B cell (primary cell): ENCODE measurements at regions not wholly inside any gene's neighbourhood (a gene's known extent, or its start where the extent isn't known, plus 50 kb on each side); places are given as distances from the start of the nearest gene placed in this dataset.

Experiments
- ATAC-seq: fragments of 200-7000 bp; cut with Tn5 transposase; one replicate; pipeline ENCODE4 v1.10.0; 2021; ENCODE audit warnings: low read depth, mild to moderate bottlenecking, moderate number of reproducible peaks, moderate library complexity
- CTCF ChIA-PET: fragments of 350-600 bp; sonication (Branson Sonifier 250); formaldehyde crosslinking; loops from one replicate; lab custom pipeline; 2021; ENCODE audit warnings: antibody characterized with exemption, inconsistent platforms; lab: Charles Lee
- POLR2A ChIA-PET: fragments of 350-600 bp; sonication (Branson Sonifier 250); formaldehyde crosslinking; loops from one replicate; lab custom pipeline; 2021; ENCODE audit warnings: antibody characterized with exemption; lab: Charles Lee
- DNase-seq: peaks from one replicate; pipeline ENCODE4 v3.0.0; 2013
- H2AFZ ChIP-seq: 2 replicates; pipeline ENCODE4 v1.6.1; 2012; ENCODE audit warnings: mild to moderate bottlenecking, low read depth, low read length; ENCODE audit not compliant: insufficient read depth, poor library complexity, severe bottlenecking
- H3K27ac ChIP-seq, 2 donors: 1 replicate in 1 of 2; 2 replicates in 1 of 2; pipeline ENCODE4 v1.5.1; 2012 to 2013; ENCODE audit warnings: low read length in 2 of 2, mild to moderate bottlenecking in 2 of 2, moderate library complexity in 1 of 2
- H3K27me3 ChIP-seq, 4 experiments: fragments of 200-600 bp in 1 of 4; sonication (generic) in 1 of 4; replicated peaks in 1 of 4; 1 replicate in 2 of 4; 2 replicates in 2 of 4; pipeline versions ENCODE4 v1.6.1 to v1.7.0; 2013 to 2016; ENCODE audit warnings: low read length in 3 of 4, mild to moderate bottlenecking in 2 of 4, mixed read lengths in 1 of 4, moderate library complexity in 1 of 4; ENCODE audit not compliant: insufficient read depth in 4 of 4, control insufficient read depth in 3 of 4; ENCODE audit errors: control extremely low read depth in 1 of 4
- H3K36me3 ChIP-seq, 2 experiments: replicated peaks in 1 of 2; 1 replicate in 1 of 2; 2 replicates in 1 of 2; pipeline versions ENCODE4 v1.6.1 to v1.7.1; 2013; ENCODE audit warnings: low read length in 1 of 2; ENCODE audit not compliant: insufficient read depth in 2 of 2, control insufficient read depth in 1 of 2; ENCODE audit errors: control extremely low read depth in 1 of 2, extremely low read depth in 1 of 2
- H3K4me1 ChIP-seq, 2 donors: fragments of 200-600 bp in 1 of 2; sonication (generic) in 1 of 2; 1 replicate in 1 of 2; 2 replicates in 1 of 2; pipeline versions ENCODE4 v1.5.1 to v1.6.1; 2013 to 2017; ENCODE audit warnings: low read length in 2 of 2; ENCODE audit not compliant: control insufficient read depth in 2 of 2, insufficient read depth in 2 of 2
- H3K4me2 ChIP-seq: replicated peaks from 2 replicates; pipeline ENCODE3; 2012; ENCODE audit warnings: mild to moderate bottlenecking, low read depth, low read length; ENCODE audit not compliant: poor library complexity, severe bottlenecking
- H3K4me3 ChIP-seq, 5 experiments: fragments of 200-600 bp in 1 of 5; sonication (generic) in 1 of 5; 1 replicate in 3 of 5; 2 replicates in 2 of 5; pipeline versions ENCODE4 v1.5.1 to v1.7.0; 2011 to 2016; ENCODE audit warnings: low read length in 4 of 5, mild to moderate bottlenecking in 4 of 5, low read depth in 2 of 5, control low read depth in 1 of 5, moderate library complexity in 1 of 5; ENCODE audit not compliant: insufficient read depth in 1 of 5; ENCODE audit errors: control extremely low read depth in 1 of 5, extremely low read depth in 1 of 5
- H3K79me2 ChIP-seq: fragments of 200-600 bp; sonication (generic); one replicate; pipeline ENCODE4 v1.6.0; 2016; ENCODE audit warnings: low read length; ENCODE audit not compliant: control insufficient read depth, insufficient read depth
- H3K9ac ChIP-seq: fragments of 200-600 bp; sonication (generic); 2 replicates; pipeline ENCODE4 v1.6.1; 2017; ENCODE audit warnings: mild to moderate bottlenecking, low read length, moderate library complexity
- H3K9me3 ChIP-seq, 3 donors: one replicate each; pipeline versions ENCODE4 v1.6.1 to v1.7.1; 2013; ENCODE audit warnings: low read length in 2 of 3; ENCODE audit not compliant: control insufficient read depth in 2 of 3, insufficient read depth in 1 of 3; ENCODE audit errors: control extremely low read depth in 1 of 3
- H4K20me1 ChIP-seq: 2 replicates; pipeline ENCODE4 v1.6.0; 2012; ENCODE audit warnings: mild to moderate bottlenecking, low read length; ENCODE audit not compliant: insufficient read depth, control insufficient read depth, poor library complexity, severe bottlenecking
- H3K27ac Mint-ChIP-seq: one replicate; pipeline ENCODE4 v1.8.0; 2021; ENCODE audit warnings: mixed read lengths
- H3K27me3 Mint-ChIP-seq: one replicate; pipeline ENCODE4 v1.8.0; 2021; ENCODE audit warnings: mixed read lengths
- H3K4me1 Mint-ChIP-seq: one replicate; pipeline ENCODE4 v1.8.0; 2021; ENCODE audit warnings: mixed read lengths
- H3K4me3 Mint-ChIP-seq: one replicate; pipeline ENCODE4 v1.8.0; 2021; ENCODE audit warnings: mixed read lengths
- H3K9me3 Mint-ChIP-seq: one replicate; pipeline ENCODE4 v1.8.0; 2022; ENCODE audit warnings: mixed read lengths; ENCODE audit not compliant: insufficient read depth
- EZH2 ChIP-seq: IDR thresholded peaks from 2 replicates; pipeline ENCODE4 v1.6.1; 2012; ENCODE audit warnings: borderline replicate concordance, low read depth, mild to moderate bottlenecking, moderate library complexity, low read length; ENCODE audit not compliant: insufficient read depth, poor library complexity, severe bottlenecking
- WGBS: methylation state at CpG from one replicate; pipeline ENCODE4 v1.1.5; 2013; ENCODE audit warnings: missing lambda C conversion rate; ENCODE audit not compliant: insufficient coverage; 5-methylcytosine and 5-hydroxymethylcytosine counted together
- intact Hi-C: fragments of 100-400 bp; cut with micrococcal nuclease; formaldehyde crosslinking; loops from one replicate; pipeline ENCODE4 v1.10.0; 2022
- TF ChIP-seq, protein P1 (sequence below): fragments of 200-600 bp; IDR thresholded peaks from one replicate; pipeline ENCODE4 v1.8.0; 2022; ENCODE audit warnings: antibody characterized with exemption, mild to moderate bottlenecking

DNA sequence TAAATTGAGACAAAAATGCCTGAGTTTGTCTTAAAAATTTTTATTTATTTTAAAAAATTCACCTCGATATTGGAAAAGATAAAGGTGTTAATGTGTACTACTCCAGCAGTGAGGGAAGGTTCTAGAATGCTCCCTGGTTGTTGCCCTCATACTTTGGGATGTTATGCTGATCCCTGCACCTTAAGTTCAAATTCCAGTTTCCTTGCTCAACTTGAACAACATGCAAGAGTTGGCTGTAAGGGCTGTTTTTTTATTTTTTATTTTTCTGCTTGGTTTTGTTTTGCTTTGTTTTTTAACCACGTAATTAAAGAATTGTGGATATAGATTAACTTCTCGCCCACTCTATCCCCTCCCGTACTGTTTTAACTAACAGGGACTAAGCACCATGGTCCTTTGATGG is 158.7 kb upstream of the CITED2 start:
- Histone ChIP-seq H3K4me2 (no peak overlapping the region), H3K27me3 (no peaks in the 10 kb centered on the region), H3K4me3 (no peak overlapping the region), H3K9me3 (no peaks in the 10 kb centered on the region), H3K4me1 (peaks cover 0 to 3% of the 10 kb centered on the region in 2 donors), H3K9ac (no peak overlapping the region), H4K20me1 (no peaks in the 10 kb centered on the region), H3K79me2 (no peaks in the 10 kb centered on the region), H3K27ac (no peak overlapping the region), H2AFZ (no peak overlapping the region), H3K36me3 (no peaks in the 10 kb centered on the region)
- CTCF ChIA-PET, result no interaction called here
- Mint-ChIP-seq H3K9me3 (no peaks in the 10 kb centered on the region), H3K27ac (no peak overlapping the region), H3K27me3 (no peaks in the 10 kb centered on the region), H3K4me1 (peaks cover 10% of the 10 kb centered on the region), H3K4me3 (no peak overlapping the region)
- ATAC-seq (no peak), DNase-seq (no peak)
- intact Hi-C loops, result no loop called here
- POLR2A ChIA-PET, result no interaction called here
- no CpG with 5 or more reads among the region's 4 CpGs for WGBS
- TF ChIP-seq, protein P1, sequence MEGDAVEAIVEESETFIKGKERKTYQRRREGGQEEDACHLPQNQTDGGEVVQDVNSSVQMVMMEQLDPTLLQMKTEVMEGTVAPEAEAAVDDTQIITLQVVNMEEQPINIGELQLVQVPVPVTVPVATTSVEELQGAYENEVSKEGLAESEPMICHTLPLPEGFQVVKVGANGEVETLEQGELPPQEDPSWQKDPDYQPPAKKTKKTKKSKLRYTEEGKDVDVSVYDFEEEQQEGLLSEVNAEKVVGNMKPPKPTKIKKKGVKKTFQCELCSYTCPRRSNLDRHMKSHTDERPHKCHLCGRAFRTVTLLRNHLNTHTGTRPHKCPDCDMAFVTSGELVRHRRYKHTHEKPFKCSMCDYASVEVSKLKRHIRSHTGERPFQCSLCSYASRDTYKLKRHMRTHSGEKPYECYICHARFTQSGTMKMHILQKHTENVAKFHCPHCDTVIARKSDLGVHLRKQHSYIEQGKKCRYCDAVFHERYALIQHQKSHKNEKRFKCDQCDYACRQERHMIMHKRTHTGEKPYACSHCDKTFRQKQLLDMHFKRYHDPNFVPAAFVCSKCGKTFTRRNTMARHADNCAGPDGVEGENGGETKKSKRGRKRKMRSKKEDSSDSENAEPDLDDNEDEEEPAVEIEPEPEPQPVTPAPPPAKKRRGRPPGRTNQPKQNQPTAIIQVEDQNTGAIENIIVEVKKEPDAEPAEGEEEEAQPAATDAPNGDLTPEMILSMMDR, result no peak
- no peak for TF ChIP-seq EZH2

DNA sequence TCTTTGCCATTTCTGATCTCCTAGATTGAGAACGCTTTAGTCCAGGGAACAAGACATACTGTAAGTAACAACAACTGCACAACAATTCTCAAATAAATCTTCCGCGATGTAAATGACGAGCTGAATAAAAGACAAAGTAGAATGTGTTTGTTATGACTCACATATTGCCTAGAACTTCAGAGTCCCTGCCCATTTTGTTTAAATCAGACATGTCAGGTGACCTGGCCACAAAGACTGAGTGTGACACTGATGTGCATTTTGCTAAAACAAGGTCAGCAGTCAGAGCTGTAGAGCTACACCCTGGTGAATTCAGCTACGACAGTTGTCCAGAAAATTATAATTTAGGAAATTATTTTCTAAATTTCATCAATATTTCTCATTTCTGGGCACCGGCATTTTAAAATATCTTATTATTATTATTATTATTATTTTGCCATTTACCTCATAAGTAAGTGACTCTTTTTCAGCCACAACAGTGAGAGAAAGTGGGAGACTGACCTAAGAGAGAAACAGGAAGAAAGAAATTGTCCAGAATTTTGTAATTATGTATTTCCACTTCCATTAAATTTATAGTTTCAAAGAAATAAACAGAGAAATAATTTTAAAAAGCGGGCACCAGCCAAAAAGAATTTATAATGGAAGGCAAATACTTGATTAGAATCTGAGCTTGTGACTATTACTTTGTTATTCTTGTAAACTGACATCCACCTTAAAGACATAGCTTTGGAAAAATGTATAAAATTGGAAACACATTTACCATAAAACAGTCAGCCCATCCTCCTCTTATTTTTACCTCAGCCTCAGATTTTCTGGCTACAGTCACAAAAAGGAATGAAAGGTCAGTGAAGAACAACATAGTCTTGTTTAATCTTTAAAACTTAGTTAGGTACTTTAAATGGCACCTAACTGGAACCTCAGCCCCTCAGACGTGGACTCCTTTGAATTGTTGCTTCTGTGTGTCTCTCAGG is 157.0 kb upstream of the CITED2 start:
- Histone ChIP-seq H3K4me1 (peaks cover 0 to 3% of the 10 kb centered on the region in 2 donors), H3K79me2 (no peaks in the 10 kb centered on the region), H3K4me2 (no peak overlapping the region), H2AFZ (no peak overlapping the region), H3K27me3 (no peaks in the 10 kb centered on the region), H3K27ac (no peak overlapping the region), H3K4me3 (no peak overlapping the region), H3K36me3 (no peaks in the 10 kb centered on the region), H4K20me1 (no peaks in the 10 kb centered on the region), H3K9ac (no peak overlapping the region), H3K9me3 (no peaks in the 10 kb centered on the region)
- intact Hi-C loops, result no loop called here
- no peak for ATAC-seq
- no peaks in the 10 kb centered on the region for H3K9me3 Mint-ChIP-seq
- H3K4me3 Mint-ChIP-seq, result peak overlapping the region; percentile 13
- no peak for DNase-seq
- TF ChIP-seq EZH2, result no peak
- TF ChIP-seq, protein P1, result no peak
- H3K4me1 Mint-ChIP-seq, result peaks cover 10% of the 10 kb centered on the region
- CTCF ChIA-PET, result interaction anchor here (0.6 kb wide), 1 partner anchor 453 kb away, joined by 3 read pairs; no protein-coding TSS in a partner anchor
- WGBS, result no CpG with 5 or more reads among the region's 8 CpGs
- POLR2A ChIA-PET, result no interaction called here
- no peak overlapping the region for H3K27ac Mint-ChIP-seq
- H3K27me3 Mint-ChIP-seq, result no peaks in the 10 kb centered on the region
